Liver (tissue), 3 donors: ENCODE measurements at regions not wholly inside any gene's neighbourhood (a gene's known extent, or its start where the extent isn't known, plus 50 kb on each side); places are given as distances from the start of the nearest gene placed in this dataset.

Source experiments
- EGR1 ChIP-seq, 2 donors: IDR thresholded peaks; 2 replicates each; pipeline ENCODE4 v1.6.1; 2016 to 2018; ENCODE audit warnings: antibody characterized with exemption in 2 of 2, low read depth in 2 of 2
- FOXA1 ChIP-seq: IDR thresholded peaks from 2 replicates; pipeline ENCODE4 v1.6.1; 2016; ENCODE audit warnings: antibody characterized with exemption
- MAX ChIP-seq: IDR thresholded peaks from 2 replicates; pipeline ENCODE4 v1.6.1; 2016; ENCODE audit warnings: antibody characterized with exemption
- RAD21 ChIP-seq, 2 donors: IDR thresholded peaks; 2 replicates each; pipeline ENCODE4 v1.6.1; 2016; ENCODE audit warnings: antibody characterized with exemption in 2 of 2, mild to moderate bottlenecking in 2 of 2
- REST ChIP-seq: IDR thresholded peaks from 2 replicates; pipeline ENCODE4 v1.6.1; 2016; ENCODE audit warnings: antibody characterized with exemption, mild to moderate bottlenecking
- SP1 ChIP-seq: IDR thresholded peaks from 2 replicates; pipeline ENCODE4 v1.6.1; 2018; ENCODE audit warnings: antibody characterized with exemption, mild to moderate bottlenecking
- TAF1 ChIP-seq: conservative IDR thresholded peaks from 2 replicates; pipeline ENCODE4 v1.6.1; 2016; ENCODE audit warnings: antibody characterized with exemption, mild to moderate bottlenecking
- YY1 ChIP-seq: IDR thresholded peaks from 2 replicates; pipeline ENCODE4 v1.6.1; 2016; ENCODE audit warnings: antibody characterized with exemption, mild to moderate bottlenecking
- TF ChIP-seq, protein P1 (sequence below): fragments of 150-350 bp; IDR thresholded peaks from 2 replicates; pipeline ENCODE4 v1.5.1; 2017; ENCODE audit warnings: improper control_type of control experiment, low read depth, low read length; ENCODE audit not compliant: missing input control
- TF ChIP-seq, protein P2 (sequence below): IDR thresholded peaks from 2 replicates; pipeline ENCODE4 v1.6.1; 2016; ENCODE audit warnings: antibody characterized with exemption
- donor health status: healthy.
- donor health status: healthy.

DNA sequence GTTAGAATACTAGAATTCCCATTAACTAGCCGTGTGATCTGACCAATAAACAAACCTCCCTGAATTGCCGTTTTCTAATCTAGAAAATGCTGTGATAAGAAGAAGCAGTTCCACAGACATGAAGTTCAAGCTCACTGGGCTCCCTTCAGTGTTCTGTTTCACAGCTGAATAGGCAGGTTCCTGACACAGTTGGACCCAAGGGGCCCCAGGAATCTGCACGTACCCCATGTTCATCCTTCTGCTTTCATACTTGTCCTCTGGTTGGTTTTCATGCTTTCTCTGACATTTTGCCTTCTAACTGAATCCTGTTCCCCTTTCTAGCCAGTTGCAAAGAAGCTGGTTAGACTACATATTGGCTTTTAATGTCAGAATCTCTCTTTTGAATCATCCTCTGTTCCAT, 374.1 kb upstream of the MAD2L1 start:
- TF ChIP-seq, protein P1, sequence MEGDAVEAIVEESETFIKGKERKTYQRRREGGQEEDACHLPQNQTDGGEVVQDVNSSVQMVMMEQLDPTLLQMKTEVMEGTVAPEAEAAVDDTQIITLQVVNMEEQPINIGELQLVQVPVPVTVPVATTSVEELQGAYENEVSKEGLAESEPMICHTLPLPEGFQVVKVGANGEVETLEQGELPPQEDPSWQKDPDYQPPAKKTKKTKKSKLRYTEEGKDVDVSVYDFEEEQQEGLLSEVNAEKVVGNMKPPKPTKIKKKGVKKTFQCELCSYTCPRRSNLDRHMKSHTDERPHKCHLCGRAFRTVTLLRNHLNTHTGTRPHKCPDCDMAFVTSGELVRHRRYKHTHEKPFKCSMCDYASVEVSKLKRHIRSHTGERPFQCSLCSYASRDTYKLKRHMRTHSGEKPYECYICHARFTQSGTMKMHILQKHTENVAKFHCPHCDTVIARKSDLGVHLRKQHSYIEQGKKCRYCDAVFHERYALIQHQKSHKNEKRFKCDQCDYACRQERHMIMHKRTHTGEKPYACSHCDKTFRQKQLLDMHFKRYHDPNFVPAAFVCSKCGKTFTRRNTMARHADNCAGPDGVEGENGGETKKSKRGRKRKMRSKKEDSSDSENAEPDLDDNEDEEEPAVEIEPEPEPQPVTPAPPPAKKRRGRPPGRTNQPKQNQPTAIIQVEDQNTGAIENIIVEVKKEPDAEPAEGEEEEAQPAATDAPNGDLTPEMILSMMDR: no peak
- no peak for TF ChIP-seq MAX
- no peak for TF ChIP-seq SP1
- TF ChIP-seq FOXA1: no peak
- no peak for TF ChIP-seq EGR1 (IDR thresholded peaks at IDR 0.05; ENCODE audit: low read depth in 2 of 2)
- no peak for TF ChIP-seq YY1
- no peak for TF ChIP-seq REST
- TF ChIP-seq TAF1: no peak
- TF ChIP-seq, protein P2, sequence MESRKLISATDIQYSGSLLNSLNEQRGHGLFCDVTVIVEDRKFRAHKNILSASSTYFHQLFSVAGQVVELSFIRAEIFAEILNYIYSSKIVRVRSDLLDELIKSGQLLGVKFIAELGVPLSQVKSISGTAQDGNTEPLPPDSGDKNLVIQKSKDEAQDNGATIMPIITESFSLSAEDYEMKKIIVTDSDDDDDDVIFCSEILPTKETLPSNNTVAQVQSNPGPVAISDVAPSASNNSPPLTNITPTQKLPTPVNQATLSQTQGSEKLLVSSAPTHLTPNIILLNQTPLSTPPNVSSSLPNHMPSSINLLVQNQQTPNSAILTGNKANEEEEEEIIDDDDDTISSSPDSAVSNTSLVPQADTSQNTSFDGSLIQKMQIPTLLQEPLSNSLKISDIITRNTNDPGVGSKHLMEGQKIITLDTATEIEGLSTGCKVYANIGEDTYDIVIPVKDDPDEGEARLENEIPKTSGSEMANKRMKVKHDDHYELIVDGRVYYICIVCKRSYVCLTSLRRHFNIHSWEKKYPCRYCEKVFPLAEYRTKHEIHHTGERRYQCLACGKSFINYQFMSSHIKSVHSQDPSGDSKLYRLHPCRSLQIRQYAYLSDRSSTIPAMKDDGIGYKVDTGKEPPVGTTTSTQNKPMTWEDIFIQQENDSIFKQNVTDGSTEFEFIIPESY: no peak
- TF ChIP-seq RAD21 (IDR thresholded peaks at IDR 0.05): no peak
